ENCODE measurements at regions not wholly inside any gene's neighbourhood (a gene's known extent, or its start where the extent isn't known, plus 50 kb on each side); places are given as distances from the start of the nearest gene placed in this dataset.

GRCh38 chr6:90765491-90765890 is 178.6 kb upstream of the MAP3K7 start:
- Histone ChIP-seq H3K27ac (no peak overlapping the region), H3K4me3 (no peak overlapping the region), H3K27me3 (replicated peaks; ENCODE audit: insufficient read depth) (no peaks in the 10 kb centered on the region), H3K4me1 (ENCODE audit: control insufficient read depth in 1 of 2, low read depth in 2 of 2) (no peaks in the 10 kb centered on the region), H3K9me3 (no peaks in the 10 kb centered on the region), H3K36me3 (no peaks in the 10 kb centered on the region)
- ATAC-seq (ENCODE audit: insufficient number of reproducible peaks, low FRiP score, low read depth) (no peak), DNase-seq (ENCODE audit: low spot score) (no peak)
- no peak for TF ChIP-seq CTCF (IDR thresholded peaks at IDR 0.05)

- ATAC-seq (ENCODE audit: insufficient number of reproducible peaks, low FRiP score, low read depth) (no peak), DNase-seq (ENCODE audit: low spot score) (no peak)
- H3K4me1 ChIP-seq (ENCODE audit: control insufficient read depth in 1 of 2, low read depth in 2 of 2) = no peaks in the 10 kb centered on the region
- TF ChIP-seq CTCF (IDR thresholded peaks at IDR 0.05) = no peak
- no peak overlapping the region for H3K4me3 ChIP-seq
- H3K36me3 ChIP-seq = no peaks in the 10 kb centered on the region
- H3K27me3 ChIP-seq (replicated peaks; ENCODE audit: insufficient read depth) = no peaks in the 10 kb centered on the region
- no peaks in the 10 kb centered on the region for H3K9me3 ChIP-seq
- H3K27ac ChIP-seq = no peak overlapping the region
Measured at GRCh38 chr6:90764001-90764400, 177.1 kb upstream of the MAP3K7 start.

- no peak for TF ChIP-seq CTCF (IDR thresholded peaks at IDR 0.05)
Measured at GRCh38 chr6:90759664-90760063, 172.8 kb upstream of the MAP3K7 start.

GRCh38 chr6:90758741-90759140 is 171.9 kb upstream of the MAP3K7 start:
- Histone ChIP-seq H3K9me3 (no peaks in the 10 kb centered on the region), H3K4me1 (ENCODE audit: control insufficient read depth in 1 of 2, low read depth in 2 of 2) (no peaks in the 10 kb centered on the region), H3K4me3 (no peak overlapping the region), H3K27me3 (replicated peaks; ENCODE audit: insufficient read depth) (no peaks in the 10 kb centered on the region), H3K36me3 (no peaks in the 10 kb centered on the region), H3K27ac (no peak overlapping the region)
- DNase-seq (ENCODE audit: low spot score) = no peak
- no peak for TF ChIP-seq CTCF (IDR thresholded peaks at IDR 0.05)
- no peak for ATAC-seq (ENCODE audit: insufficient number of reproducible peaks, low FRiP score, low read depth)

More at GRCh38 chr6:90759664-90760063, 172.8 kb upstream of the MAP3K7 start:
- no peak for DNase-seq (ENCODE audit: low spot score)
- Histone ChIP-seq H3K27me3 (replicated peaks; ENCODE audit: insufficient read depth) (no peaks in the 10 kb centered on the region), H3K4me1 (ENCODE audit: control insufficient read depth in 1 of 2, low read depth in 2 of 2) (no peaks in the 10 kb centered on the region), H3K27ac (no peak overlapping the region), H3K4me3 (no peak overlapping the region), H3K36me3 (no peaks in the 10 kb centered on the region), H3K9me3 (no peaks in the 10 kb centered on the region)
- ATAC-seq (ENCODE audit: insufficient number of reproducible peaks, low FRiP score, low read depth) = no peak

- DNase-seq (ENCODE audit: low spot score) (no peak), ATAC-seq (ENCODE audit: insufficient number of reproducible peaks, low FRiP score, low read depth) (no peak)
- Histone ChIP-seq H3K27ac (no peak overlapping the region), H3K9me3 (no peaks in the 10 kb centered on the region), H3K36me3 (no peaks in the 10 kb centered on the region), H3K27me3 (replicated peaks; ENCODE audit: insufficient read depth) (no peaks in the 10 kb centered on the region), H3K4me3 (no peak overlapping the region), H3K4me1 (ENCODE audit: control insufficient read depth in 1 of 2, low read depth in 2 of 2) (no peaks in the 10 kb centered on the region)
- no peak for TF ChIP-seq CTCF (IDR thresholded peaks at IDR 0.05)
Measured at GRCh38 chr6:90753820-90754643, 167.2 kb upstream of the MAP3K7 start.

All from thoracic aorta (tissue), 2 donors.